ENCODE measurements at regions not wholly inside any gene's neighbourhood (a gene's known extent, or its start where the extent isn't known, plus 50 kb on each side); places are given as distances from the start of the nearest gene placed in this dataset.
"Not testable (repeated sequence)": the region's sequence is repeated elsewhere in the genome, so short reads cannot be mapped to it uniquely, and the experiment has no call there.

DNA sequence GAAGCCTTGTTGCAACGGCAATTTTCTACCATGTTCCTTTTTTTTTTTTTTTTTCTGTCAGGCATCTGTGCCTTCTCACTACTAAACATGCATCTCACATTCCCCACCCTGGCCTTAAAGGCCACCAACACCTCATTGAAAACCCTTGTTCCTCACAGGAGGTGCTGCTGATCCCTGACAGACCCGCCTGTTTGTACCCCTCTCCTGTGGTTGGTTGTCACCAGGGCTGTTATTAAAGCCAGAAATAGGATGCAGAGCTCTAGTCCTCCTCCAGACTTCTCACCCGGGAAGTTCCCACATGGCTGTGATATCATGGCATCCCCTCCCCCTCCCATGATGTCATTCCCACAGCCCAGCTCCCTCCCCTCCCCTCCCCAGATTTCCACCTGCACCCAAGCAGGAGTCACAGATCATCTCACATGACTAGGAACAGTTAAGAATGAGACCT lies 302.8 kb upstream of the NCAM1 start:
- no peak for DNase-seq

DNA sequence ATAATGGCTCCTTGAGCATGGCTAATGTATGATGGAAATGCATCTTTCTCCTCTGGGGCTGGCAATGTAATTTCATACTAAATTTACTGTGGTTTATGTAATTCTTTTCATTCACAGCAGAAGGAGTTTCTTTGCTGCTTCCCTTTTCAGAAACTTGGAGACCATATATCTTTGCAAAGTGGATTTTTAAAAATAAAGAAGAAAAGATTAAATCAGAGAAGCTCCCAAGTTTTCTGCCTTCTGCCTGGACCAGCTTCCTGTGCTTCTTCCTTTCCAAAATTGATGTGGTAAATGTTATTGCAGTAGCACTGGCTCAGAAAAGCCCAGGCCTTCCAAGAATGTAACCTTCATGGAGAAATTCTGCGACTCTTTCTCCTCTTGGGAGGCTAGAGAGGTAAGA lies 300.1 kb upstream of the NCAM1 start:
- DNase-seq = no peak

DNA sequence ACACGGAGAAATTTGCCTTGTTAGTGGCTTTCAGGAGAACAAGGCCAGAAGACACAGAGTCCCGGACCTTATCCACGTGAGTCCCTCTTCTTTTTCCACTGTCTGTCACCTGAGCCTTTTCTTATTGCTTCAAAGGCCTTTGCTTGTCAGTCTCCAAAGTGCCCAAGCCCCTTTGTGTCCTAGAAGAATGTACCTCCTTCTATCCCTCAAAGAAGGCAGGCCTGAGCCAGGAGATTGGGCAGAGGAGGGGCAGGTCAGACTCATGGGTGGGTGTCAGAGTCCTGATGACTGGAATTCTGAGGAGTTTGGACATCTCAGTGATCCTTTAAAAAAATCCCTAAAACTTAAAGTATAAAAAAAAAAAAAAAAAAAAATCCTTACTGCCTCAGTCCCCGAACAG lies 299.6 kb upstream of the NCAM1 start:
- no peak for DNase-seq

DNA sequence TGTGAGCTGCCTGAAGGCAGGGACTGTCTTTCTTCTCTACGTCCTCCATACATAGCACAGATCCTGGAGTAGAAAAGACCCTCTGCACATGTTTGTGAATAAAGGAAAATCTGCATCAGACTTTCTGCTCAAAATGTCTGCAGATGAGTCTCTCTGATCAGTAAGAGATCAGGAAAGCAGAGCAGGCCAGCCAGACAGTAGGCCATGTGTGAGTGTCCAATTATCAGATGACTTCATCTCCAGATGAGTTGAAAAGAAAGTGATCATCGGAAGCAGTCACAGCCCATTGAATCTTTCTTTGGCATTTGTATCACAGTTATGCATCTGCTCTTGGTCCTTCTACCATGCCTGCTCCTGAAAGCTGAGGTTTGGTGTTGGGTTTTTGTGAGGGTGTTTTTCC lies 298.7 kb upstream of the NCAM1 start:
- DNase-seq = no peak

DNA sequence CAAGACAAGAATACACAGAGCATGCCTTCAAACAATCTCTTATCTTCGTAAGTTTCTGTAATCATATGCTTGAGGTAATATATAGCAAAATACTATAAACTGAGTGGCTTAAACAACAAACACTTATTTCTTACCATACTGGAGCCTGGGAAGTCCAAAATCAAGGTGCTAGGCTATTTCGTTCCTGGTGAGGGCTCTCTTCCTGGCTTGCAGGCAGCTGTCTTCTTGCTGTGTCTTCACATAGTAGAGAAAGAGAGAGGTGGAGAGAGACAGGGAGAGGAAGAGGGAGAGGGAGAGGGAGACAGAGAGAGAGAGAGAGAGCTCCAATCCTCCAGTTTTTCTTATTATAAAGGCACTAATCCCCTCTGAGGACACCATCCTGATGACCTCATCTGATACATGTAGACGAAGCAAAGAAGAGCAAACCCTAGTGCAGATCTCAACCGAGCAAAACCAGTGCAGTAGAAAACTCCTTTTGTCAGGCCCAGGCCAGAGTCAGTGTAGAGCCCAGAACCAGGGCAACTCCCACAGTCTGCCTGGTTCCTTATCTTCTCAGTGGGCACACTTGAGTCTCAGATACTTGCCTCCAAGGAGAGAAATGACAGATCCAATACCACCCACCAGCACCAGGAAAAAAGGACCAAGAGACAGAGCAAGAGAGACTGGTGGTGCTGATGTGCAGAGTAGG lies 297.1 kb upstream of the NCAM1 start:
- no peak for DNase-seq

DNA sequence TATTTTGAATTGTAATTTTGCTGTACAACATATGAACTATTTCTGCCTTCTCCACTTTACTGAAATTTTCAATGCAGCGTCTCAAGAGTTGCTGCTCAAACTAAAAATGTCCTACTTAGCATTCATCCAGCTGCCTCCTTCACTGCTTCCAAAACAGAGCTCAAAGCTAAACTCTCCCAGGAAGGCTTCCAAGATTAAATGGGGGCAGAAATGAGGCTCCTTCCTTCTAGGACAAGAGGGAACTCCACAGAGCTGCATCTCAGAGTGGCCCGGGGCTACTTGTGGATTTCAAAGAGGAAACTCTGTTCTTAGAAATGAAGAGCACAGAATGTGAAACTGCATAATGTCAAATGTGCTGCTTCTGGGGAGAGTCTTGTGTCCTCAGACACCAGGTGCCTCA lies 295.9 kb upstream of the NCAM1 start:
- DNase-seq = no peak

DNA sequence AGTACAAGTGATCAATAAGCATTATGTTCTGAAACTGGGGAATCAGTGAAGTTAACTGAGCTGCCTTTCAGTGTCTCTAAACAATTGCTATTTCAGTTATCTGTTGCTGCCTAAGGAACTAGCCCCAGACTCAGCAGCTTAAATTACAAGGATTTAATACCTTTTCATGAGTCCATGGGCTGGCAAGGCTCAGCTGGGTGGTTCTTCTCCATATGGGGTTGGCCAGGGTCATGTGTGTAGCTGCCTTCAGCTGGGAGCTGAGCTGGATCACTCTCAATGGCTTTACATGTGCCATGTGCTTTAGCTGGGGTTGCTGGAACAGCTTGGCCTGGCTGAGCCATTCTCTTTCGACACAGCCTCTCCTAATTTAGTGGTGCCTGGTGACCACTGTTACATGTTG lies 295.0 kb upstream of the NCAM1 start:
- DNase-seq = no peak

DNA sequence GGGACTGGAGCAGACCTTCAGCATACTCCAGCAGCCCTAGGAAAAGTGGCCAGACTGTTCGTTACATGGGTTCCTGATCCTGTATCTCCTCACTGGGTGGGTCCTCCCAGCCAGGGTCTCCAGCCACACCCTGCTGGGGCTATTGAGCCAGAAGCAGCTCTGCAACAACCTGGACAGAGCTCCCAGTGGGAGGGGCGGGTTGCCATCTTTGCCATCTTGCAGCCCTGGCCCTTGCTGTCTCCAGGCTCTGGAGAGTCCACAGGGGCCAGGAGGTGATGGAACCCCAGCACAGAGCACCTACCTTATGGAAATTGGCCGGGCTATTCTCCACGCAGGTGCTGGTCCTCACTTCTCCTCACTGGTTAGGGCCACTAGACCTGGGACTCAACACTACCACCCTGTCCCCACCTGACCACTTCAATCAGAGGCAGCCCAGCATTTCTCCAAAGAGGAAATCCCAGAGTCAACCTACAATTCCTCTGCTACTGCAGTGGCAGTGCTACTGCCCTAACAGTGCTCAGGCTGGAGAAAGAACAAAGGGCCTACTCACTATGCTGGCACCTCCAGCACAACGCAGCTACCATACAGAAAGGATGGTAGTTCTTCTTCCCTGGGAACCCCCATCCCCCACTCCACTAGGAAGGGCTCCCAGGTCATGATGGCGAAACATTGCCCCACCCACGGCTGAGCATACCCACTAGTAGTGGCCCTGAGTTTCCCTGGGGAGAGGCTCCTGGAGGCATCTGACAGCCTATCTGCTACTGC lies 290.2 kb upstream of the NCAM1 start:
- DNase-seq = no peak

DNA sequence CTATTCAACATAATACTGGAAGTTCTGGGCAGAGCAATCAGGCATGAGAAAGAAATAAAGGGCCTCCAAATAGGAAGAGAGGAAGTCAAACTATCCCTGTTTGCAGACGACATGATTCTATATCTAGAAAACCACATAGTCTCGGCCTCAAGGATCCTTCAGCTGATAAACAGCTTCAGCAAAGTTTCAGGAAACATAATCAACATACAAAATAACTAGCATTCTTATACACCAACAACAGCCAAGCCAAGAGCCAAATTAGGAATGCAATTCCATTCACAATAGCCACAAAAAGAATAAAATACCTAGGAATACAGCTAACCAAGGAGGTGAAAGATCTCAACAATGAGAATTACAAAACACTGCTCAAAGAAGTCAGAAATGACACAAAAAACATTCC lies 287.8 kb upstream of the NCAM1 start:
- not testable (repeated sequence) for DNase-seq

DNA sequence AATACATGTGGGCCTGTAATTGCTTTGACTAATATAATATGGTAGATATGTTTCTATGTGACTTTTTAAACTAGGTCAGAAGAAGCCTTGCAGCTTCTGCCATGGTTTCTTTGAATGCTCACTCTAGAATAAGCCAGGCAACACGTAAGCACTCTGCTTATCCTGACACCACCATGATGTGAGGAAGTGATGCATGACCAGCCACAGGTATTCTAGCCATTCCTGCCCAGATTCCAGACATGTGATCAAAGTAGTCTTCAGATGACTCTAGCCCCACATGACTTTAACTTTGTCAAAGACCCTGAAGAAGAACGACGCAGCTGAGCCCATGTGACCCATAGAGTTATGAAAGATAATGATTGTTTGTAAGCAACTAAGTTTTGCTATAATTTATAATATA lies 276.1 kb upstream of the NCAM1 start:
- no peak for DNase-seq

DNA sequence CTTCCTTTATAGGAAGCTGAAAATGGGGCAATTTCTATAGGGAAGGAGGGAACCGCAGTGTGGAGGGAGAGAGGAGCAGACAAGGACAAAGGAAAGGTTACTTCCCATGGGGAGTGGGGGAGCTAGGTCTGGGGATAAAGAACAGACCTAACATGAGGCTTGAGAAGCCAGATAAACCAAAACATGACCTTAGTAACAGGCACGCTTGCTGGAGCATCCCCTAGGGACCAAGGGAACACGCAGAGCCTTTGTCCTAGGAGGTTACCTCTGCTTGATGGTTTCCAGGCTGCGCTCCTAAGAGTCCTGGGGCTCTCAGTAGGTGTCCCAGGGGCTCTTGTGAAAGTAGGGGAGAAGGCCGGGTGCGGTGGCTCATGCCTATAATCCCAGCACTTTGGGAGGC lies 271.4 kb upstream of the NCAM1 start:
- DNase-seq = no peak

DNA sequence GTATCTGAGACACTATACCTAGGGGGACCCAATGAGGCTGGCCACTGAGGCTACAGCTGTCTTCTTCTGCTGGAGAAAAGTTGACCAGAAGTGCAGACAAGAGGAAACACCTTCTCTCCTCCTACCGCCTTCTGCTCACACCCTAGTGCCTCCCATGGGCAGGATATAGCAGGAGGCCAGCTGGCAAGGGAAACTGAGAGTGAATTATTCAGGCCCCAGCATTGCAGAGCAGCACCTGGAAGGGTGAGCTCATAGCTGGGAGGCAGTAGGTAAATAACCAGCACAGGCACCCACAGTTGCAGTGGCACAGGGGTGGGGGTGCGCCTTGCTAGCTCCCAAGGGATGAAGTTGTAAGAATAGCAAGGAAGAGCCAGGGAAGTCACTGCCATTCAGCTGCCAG lies 267.4 kb upstream of the NCAM1 start:
- no peak for DNase-seq

DNA sequence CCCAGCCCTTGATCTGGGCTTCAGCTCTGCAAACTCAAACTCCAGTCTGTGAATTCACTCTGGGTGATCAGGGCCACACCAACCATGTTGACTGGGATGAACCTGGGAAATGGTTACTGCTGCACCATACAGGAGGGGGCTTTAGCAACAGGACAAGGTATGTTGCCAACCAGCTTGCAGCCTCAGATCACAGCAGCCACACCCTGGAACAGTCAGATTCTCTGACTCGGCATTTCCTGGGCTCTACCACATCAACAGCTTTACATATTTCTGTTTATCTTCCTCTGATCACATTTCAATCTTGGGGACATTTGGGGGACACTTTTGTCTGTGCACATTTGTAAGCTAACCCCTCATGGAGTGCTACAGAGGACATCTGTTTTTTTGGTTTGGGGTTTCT lies 267.0 kb upstream of the NCAM1 start:
- no peak for DNase-seq

DNA sequence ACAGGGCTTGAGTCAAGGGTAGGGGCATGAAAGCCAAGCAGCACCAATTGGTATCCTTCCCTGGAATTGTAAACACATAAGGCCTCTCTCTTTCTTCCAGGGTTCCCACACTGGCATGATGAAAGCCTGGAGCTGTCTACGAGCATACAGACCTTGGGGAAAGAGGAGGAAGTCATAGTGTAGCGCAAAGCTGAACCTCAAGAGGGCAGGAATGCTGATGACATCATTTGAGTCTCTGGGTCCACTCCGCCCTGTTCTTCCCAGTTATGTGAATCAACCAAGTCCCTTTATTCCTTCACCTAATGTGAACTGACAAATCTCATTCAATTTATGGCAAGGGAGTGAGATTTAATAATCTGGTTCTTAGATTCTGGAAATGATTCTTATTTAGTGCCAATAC lies 266.4 kb upstream of the NCAM1 start:
- DNase-seq = no peak

DNA sequence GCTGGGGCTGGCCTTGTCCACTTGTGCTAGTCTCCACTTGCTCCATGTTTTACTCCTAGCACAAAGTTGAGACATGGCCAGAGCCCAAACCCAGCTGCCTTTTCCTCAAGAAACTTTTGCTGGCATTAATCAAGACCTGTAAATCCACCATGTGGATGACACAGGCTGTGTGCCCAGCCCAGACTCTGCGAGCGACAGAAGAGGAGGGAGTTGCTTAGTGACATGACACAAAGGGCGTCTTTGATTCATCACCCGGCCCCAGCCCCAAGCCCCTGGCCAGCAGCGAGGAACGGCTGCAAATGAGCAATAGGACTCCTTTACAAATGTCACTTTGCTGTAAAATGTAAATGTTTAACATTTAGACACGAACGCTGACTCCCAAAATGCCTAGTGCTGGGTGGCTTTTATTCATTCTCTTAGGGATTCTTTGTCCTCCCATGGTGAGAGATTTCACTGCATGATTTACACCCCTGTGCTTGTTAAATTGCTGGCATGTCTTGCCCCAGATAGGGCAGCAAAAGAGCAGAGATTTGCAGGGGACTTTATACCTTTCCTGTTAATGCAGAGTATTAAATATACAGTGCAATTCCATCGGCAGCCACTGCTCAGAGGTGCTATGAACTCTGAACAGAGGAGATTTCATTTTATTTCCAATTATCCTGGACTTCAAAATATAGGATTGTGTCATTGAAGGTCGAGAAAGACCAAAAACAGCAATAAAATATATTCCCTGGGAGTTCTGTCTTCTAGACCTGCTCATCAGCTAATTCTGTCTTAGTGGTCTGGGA lies 263.6 kb upstream of the NCAM1 start:
- DNase-seq = no peak

DNA sequence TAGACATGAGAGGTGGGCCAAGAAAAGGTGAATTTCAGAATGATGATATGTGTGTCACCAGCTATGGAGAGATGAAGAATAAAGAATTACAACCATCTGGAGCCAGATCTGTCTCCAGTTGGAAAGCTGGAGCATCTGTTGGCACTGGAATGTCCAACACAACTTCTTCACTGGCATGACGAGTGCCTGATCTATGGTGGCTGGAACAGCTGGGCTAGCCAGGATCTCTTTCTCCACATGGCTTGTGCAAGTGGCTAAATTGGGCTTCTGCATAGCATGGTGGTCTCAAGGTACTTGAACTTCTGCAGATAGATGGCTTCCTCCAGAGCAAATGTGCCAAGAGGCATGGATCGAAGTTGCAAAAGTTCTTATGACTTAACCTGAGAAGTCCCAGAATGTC lies 256.1 kb upstream of the NCAM1 start:
- DNase-seq = no peak

DNA sequence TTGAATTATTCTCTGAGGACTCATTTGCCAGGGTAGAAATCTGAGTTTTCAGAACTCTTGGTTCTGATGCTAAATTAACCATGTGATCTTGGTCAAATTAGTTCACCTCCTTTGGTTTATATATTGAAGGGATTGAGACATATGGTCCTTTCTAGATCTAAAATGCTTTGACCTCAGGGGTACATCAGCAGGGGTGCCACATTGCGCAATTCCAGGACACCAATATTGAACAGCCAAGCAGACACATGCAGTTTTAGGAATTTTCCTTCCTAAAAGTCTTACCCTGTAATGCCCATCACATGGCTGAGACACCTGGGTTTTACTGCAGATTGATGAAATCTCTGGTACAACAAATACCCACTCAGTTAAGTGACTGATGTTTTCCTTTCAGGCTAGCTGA lies 254.4 kb upstream of the NCAM1 start:
- no peak for DNase-seq

DNA sequence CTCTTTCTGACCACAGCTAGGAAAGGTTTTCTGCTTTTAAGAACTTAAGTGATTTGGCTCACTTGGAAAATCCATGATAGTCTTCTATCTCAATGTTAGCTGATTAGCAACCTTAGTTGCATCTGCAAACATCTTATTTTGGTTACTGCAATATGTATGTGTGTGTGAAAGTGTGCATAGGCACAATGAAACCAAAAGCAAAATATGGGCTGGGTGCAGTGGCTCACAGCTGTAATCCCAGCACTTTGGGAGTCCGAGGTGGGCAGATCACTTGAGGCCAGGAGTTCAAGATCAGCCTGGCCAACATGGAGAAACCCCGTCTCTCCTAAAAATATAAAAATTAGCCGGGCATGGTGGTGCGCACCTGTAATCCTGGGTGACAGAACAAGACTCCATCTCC lies 246.9 kb upstream of the NCAM1 start:
- DNase-seq = not testable (repeated sequence)

DNA sequence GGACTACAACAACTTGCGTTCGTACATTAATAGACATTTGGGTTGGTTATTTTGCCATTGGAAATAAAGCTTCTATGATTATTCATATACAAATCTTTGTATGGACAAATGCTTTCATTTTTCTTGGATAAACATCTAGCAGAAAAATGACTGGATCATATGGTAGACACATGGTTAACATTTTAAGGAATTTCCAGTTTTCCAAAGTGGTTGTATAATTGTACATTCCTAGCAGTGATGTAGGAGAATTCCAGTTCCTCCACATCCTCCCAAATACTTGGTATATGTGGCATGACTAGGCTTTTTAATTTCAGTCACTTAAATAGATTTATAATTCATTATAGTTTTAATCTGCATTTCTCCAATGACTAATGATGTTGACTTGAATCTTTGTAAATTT lies 246.2 kb upstream of the NCAM1 start:
- no peak for DNase-seq

DNA sequence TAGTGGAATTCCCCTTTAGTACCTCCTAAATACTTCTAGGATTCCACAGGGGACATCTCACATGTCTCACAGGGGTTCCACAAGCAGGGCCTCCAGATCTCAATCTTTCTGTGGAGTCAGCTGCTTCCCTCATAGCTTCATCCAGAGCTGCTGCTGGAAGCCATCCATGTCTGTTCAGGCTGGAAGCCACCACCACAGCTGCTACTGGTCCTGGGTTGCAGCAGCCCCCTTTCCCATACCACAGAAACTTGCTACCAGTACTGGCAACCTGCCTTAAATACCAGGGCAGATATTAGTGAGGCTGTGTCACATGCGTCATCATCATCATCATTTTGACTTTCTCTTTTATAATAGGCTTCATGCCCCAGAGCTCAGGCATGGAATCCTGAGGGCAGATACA lies 242.7 kb upstream of the NCAM1 start:
- no peak for DNase-seq

DNA sequence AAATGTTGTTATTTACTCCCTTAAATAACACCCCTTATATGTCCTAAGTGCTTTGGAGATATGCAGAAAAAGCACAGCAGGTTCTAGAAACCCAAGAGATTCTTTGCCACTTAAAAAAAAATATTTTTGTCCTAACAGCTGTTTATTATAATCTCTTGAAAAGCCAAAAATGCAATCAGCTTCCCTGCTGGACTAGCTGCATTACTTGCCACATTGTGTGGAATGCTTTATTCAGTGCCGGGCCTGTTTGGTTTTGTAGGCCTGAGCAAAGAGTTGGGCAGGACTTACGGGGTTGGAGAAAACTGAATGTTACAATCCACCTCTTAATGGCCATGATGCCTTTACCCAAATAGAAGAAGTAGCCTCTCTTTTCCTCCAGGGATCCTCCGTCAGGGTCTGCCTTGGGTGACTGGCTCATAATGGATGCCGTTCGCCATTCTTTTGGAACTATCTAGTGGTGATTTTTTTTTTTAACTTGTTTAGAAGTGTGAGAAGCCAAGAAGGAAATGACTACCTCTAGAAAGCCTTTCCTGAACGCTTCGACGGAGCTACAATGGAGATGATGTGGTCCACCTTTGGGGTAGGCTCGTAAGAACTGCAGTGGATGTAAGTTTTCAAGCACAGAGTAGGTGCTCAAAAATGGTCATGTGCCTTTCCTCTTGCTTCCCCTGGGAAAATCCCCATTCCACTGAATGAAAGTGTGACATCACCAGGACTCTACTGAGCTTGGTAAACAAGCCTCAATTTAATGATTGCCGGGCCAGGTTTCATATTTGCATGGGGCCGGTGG lies 241.3 kb upstream of the NCAM1 start:
- DNase-seq = no peak

DNA sequence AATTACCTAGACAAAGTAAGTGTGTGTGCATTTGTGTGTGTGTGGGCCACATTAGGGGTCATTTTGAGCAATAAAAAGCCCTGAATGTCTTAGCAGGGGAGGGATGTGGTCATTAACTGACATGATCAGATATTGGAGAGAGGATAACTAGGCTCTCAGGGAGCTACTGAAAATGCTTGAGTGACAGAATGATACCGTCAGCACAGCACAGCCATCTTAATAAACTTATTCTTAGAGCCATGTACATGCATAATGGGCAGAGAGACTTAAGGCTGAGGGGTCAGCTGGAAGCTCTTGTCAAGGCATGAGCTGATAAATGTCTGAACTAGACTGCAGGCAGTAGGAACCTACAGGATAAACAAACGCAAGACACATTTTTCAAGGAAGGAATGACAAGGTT lies 239.1 kb upstream of the NCAM1 start:
- DNase-seq = no peak

DNA sequence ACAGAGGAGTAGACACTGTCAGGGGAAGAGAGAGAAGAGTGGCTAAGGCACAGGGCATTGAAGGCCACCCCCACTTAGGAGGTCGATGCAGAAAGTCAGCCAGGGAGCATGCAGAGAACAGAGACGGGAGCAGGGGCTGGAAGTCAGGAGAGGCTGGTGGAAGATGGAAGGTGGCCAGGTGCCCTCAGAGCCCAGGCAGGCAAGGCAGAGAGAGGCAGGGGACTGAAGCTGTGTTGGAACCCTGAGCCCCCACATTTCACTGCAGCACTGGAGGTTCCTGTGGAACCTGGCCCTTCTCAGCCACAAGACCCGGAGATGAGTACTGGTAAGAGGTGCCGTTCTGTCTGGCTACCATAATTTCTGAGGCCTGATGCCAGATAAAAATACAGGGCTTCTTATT lies 238.3 kb upstream of the NCAM1 start:
- DNase-seq = no peak

Measured in inflammatory macrophage treated with lipopolysaccharide for 4 hours (primary cell).